K562 (cell line): ENCODE measurements at regions not wholly inside any gene's neighbourhood (a gene's known extent, or its start where the extent isn't known, plus 50 kb on each side); places are given as distances from the start of the nearest gene placed in this dataset.

Experiments used
- C11orf30 ChIP-seq: fragments of 450-650 bp; IDR thresholded peaks from 2 replicates; pipeline ENCODE4 v1.6.1; 2016; ENCODE audit warnings: low read depth, mild to moderate bottlenecking
- ERF ChIP-seq: fragments of 450-650 bp; formaldehyde crosslinking; IDR thresholded peaks from 2 replicates; pipeline ENCODE4 v1.4.0; 2020; ENCODE audit warnings: mild to moderate bottlenecking, mixed read lengths
- FOXP1 ChIP-seq: sonication (generic); formaldehyde crosslinking; IDR thresholded peaks from 2 replicates; pipeline ENCODE4 v1.8.0; 2022; ENCODE audit warnings: mild to moderate bottlenecking, missing genetic modification reagents
- KDM2B ChIP-seq: fragments of 250-450 bp; sonication (Bioruptor Pico); IDR thresholded peaks from 2 replicates; pipeline ENCODE4 v1.8.0; 2021; ENCODE audit warnings: mild to moderate bottlenecking, moderate library complexity
- MAFF ChIP-seq: IDR thresholded peaks from 2 replicates; pipeline ENCODE4 v1.6.1; 2012; ENCODE audit warnings: low read length, improper control_type of control experiment
- MAFG ChIP-seq: fragments of 450-650 bp; conservative IDR thresholded peaks from 2 replicates; pipeline ENCODE4 v1.6.1; 2016; ENCODE audit warnings: missing genetic modification characterization, missing compliant biosample characterization
- MAFK ChIP-seq: IDR thresholded peaks from 2 replicates; pipeline ENCODE4 v1.6.1; 2011; ENCODE audit warnings: low read length, improper control_type of control experiment
- NR1H2 ChIP-seq: sonication (generic); formaldehyde crosslinking; IDR thresholded peaks from 2 replicates; pipeline ENCODE4 v1.4.0; 2020; ENCODE audit warnings: mild to moderate bottlenecking, missing genetic modification reagents
- NR3C1 ChIP-seq: sonication (generic); formaldehyde crosslinking; IDR thresholded peaks from 2 replicates; pipeline ENCODE4 v1.8.1; 2022; ENCODE audit warnings: missing genetic modification reagents
- PHB2 ChIP-seq: fragments of 450-650 bp; IDR thresholded peaks from 2 replicates; pipeline ENCODE4 v1.6.1; 2017; ENCODE audit warnings: low read depth
- POLR3G ChIP-seq: IDR thresholded peaks from 2 replicates; pipeline ENCODE4 v1.6.1; 2011; ENCODE audit not compliant: insufficient read length, insufficient replicate concordance; ENCODE audit errors: extremely low read depth
- TEAD1 ChIP-seq, 2 experiments: fragments of 450-650 bp in 1 of 2; sonication (generic) in 1 of 2; formaldehyde crosslinking; IDR thresholded peaks; 2 replicates each; pipeline versions ENCODE4 v1.4.0 to v1.8.0; 2020 to 2022; ENCODE audit warnings: mild to moderate bottlenecking in 2 of 2, missing genetic modification reagents in 1 of 2
- ZBTB1 ChIP-seq: sonication (generic); formaldehyde crosslinking; IDR thresholded peaks from 2 replicates; pipeline ENCODE4 v1.8.1; 2023; ENCODE audit warnings: missing genetic modification reagents, low read depth, mild to moderate bottlenecking, borderline replicate concordance
- ZNF316 ChIP-seq: fragments of 450-650 bp; IDR thresholded peaks from 2 replicates; pipeline ENCODE4 v1.6.1; 2016
- ZNF668 ChIP-seq: fragments of 250-450 bp; sonication (Bioruptor Pico); IDR thresholded peaks from 2 replicates; pipeline ENCODE4 v1.8.0; 2022; ENCODE audit warnings: mild to moderate bottlenecking, inconsistent platforms
- ZNF717 ChIP-seq: fragments of 250-450 bp; sonication (Bioruptor Pico); IDR thresholded peaks from 2 replicates; pipeline ENCODE4 v1.5.0; 2021
- ZNF778 ChIP-seq: fragments of 450-650 bp; formaldehyde crosslinking; IDR thresholded peaks from 2 replicates; pipeline ENCODE4 v1.4.0; 2020; ENCODE audit warnings: mild to moderate bottlenecking, moderate library complexity
- TF ChIP-seq, protein P1 (sequence below): fragments of 200-400 bp; formaldehyde crosslinking; IDR thresholded peaks from 2 replicates; pipeline ENCODE4 v1.6.1; 2017; ENCODE audit warnings: mild to moderate bottlenecking, low read depth, low read length, moderate library complexity
- TF ChIP-seq, protein P2 (sequence below), 3 experiments: IDR thresholded peaks in 2 of 3; conservative IDR thresholded peaks in 1 of 3; 2 replicates each; pipeline ENCODE4 v1.5.1; 2011 to 2012; ENCODE audit warnings: low read length in 3 of 3, mild to moderate bottlenecking in 3 of 3, control low read depth in 2 of 3, improper control_type of control experiment in 1 of 3, inconsistent platforms in 1 of 3, low read depth in 1 of 3, mixed read lengths in 1 of 3, moderate library complexity in 1 of 3; ENCODE audit not compliant: insufficient read depth in 2 of 3
- TF ChIP-seq, protein P3 (sequence below): fragments of 250-450 bp; sonication (Bioruptor Pico); IDR thresholded peaks from 2 replicates; pipeline ENCODE4 v1.8.0; 2022; ENCODE audit warnings: moderate library complexity, mild to moderate bottlenecking, inconsistent platforms
- TF ChIP-seq, protein P4 (sequence below): fragments of 250-450 bp; sonication (Bioruptor Pico); IDR thresholded peaks from 2 replicates; pipeline ENCODE4 v1.5.0; 2021; ENCODE audit warnings: mild to moderate bottlenecking, moderate library complexity

DNA sequence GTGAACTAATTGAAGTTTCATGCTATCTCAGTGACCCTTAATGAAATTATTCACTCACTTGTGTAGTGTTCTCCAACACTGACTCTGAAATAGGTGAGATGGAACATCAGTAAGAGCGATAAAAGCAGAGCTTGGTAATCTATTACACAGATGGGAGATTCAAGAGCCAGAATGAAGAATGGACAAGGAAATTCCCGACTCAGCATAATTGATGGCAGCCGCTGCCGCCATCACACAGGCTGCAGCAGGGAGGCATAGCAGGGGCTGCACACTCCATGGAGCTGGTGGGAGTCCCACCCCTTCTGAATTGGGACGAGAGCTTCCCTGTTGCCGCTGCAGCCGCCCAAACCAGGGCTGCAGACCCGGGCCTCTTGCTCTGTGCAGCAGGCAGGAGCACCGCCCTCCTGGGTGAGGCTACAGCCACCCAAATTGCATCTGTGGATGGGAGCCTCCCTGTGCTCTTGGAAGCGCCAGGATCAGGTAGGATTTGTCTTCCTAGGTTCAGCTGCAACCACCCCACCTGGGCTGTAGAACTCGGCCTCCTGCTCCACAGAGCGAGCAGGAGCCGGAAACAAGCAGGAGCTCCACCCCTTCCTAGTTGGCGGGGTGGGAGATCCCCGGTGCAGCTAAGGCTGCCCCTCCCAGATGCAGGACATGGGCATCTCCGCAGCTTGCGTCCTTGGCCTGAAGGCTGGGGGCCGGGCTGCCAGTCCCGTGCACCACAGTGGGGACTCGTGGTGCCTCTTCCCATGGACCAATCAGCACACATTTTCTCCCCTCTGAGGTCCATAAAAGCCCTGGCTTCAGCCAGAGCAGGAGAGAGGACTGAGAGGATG lies 535.1 kb upstream of the LUZP2 start (continued):
- peak; percentile 75 for TF ChIP-seq MAFF
- no peak for TF ChIP-seq ZNF778 (CRISPR knock-in tag)
- TF ChIP-seq, protein P1, sequence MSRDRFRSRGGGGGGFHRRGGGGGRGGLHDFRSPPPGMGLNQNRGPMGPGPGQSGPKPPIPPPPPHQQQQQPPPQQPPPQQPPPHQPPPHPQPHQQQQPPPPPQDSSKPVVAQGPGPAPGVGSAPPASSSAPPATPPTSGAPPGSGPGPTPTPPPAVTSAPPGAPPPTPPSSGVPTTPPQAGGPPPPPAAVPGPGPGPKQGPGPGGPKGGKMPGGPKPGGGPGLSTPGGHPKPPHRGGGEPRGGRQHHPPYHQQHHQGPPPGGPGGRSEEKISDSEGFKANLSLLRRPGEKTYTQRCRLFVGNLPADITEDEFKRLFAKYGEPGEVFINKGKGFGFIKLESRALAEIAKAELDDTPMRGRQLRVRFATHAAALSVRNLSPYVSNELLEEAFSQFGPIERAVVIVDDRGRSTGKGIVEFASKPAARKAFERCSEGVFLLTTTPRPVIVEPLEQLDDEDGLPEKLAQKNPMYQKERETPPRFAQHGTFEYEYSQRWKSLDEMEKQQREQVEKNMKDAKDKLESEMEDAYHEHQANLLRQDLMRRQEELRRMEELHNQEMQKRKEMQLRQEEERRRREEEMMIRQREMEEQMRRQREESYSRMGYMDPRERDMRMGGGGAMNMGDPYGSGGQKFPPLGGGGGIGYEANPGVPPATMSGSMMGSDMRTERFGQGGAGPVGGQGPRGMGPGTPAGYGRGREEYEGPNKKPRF, result no peak
- TF ChIP-seq ERF (CRISPR knock-in tag), result no peak
- no peak for TF ChIP-seq ZBTB1 (CRISPR knock-in tag)
- TF ChIP-seq, protein P2, sequence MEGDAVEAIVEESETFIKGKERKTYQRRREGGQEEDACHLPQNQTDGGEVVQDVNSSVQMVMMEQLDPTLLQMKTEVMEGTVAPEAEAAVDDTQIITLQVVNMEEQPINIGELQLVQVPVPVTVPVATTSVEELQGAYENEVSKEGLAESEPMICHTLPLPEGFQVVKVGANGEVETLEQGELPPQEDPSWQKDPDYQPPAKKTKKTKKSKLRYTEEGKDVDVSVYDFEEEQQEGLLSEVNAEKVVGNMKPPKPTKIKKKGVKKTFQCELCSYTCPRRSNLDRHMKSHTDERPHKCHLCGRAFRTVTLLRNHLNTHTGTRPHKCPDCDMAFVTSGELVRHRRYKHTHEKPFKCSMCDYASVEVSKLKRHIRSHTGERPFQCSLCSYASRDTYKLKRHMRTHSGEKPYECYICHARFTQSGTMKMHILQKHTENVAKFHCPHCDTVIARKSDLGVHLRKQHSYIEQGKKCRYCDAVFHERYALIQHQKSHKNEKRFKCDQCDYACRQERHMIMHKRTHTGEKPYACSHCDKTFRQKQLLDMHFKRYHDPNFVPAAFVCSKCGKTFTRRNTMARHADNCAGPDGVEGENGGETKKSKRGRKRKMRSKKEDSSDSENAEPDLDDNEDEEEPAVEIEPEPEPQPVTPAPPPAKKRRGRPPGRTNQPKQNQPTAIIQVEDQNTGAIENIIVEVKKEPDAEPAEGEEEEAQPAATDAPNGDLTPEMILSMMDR (IDR thresholded peaks at IDR 0.05 in 2 of 3, conservative IDR thresholded peaks at IDR 0.05 in 1 of 3; ENCODE audit: insufficient read depth in 2 of 3, low read depth in 1 of 3, low read length in 3 of 3), result no peak
- TF ChIP-seq NR1H2 (CRISPR knock-in tag), result no peak
- TF ChIP-seq, protein P3, sequence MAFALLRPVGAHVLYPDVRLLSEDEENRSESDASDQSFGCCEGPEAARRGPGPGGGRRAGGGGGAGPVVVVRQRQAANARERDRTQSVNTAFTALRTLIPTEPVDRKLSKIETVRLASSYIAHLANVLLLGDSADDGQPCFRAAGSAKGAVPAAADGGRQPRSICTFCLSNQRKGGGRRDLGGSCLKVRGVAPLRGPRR (CRISPR knock-in tag), result no peak
- TF ChIP-seq ZNF668 (CRISPR knock-in tag), result no peak
- TF ChIP-seq C11orf30, result peak; percentile 62
- peak; percentile 57; the same call in 1 of the 2 replicates for TF ChIP-seq MAFG (tag)
- no peak for TF ChIP-seq PHB2
- TF ChIP-seq MAFK, result peak; percentile 86
- no peak for TF ChIP-seq NR3C1
- TF ChIP-seq TEAD1 (CRISPR knock-in tag; IDR thresholded peaks at IDR 0.05), result no peak
- TF ChIP-seq, protein P4, sequence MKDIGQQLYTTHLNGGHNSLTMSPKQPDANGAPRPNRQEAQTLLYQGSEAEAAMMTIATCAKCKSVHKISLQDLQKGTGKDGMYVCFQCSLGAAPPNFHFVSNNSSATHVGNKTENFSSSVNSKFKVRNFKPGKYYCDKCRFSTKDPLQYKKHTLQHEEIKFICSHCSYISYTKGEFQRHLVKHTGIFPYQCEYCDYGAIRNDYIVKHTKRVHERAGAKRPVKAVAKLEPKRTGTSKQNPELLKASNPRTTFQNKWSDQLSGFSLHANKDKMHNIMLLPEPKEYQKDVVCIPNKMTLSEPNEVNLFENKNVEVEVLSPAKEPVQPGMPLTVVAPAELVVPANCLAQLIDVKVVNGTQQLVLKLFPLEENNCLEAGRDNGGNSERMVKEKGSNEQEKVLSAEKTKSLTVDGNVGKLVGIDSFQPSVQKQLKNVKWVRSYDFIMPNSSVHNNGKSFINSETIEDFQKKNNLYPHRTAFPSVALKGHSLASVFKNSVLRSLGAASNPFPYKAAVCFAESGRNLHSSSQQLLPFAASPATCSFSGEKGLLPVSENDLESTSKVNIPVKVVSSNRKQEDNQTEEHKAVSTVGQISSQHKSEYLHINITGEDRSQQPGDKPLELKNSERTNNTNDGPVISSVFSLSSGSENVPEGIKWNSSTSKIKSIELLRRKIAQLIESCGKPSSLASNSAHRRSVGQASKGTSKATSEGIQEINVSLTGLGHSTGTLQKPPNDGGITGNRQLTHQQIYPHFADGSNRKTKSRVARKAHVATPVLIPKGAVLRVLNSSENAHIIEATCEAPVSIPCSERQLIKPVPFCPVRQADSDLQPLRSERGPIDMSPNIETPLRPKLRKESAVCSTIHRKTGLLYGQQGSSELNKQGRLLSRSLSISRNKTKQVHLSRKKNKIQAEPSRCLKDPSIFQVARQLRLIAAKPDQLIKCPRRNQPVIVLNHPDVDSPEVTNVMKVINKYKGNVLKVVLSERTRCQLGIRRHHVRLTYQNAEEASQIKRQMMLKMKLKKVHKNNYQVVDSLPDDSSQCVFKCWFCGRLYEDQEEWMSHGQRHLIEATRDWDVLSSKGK (CRISPR knock-in tag), result no peak
- TF ChIP-seq ZNF717 (CRISPR knock-in tag), result no peak
- TF ChIP-seq KDM2B, result no peak
- TF ChIP-seq FOXP1, result no peak
- TF ChIP-seq ZNF316, result peak; percentile 71
- no peak for TF ChIP-seq POLR3G
